WTC11 (cell line): ENCODE measurements at regions not wholly inside any gene's neighbourhood (a gene's known extent, or its start where the extent isn't known, plus 50 kb on each side); places are given as distances from the start of the nearest gene placed in this dataset.

Experiments used
- CTCF ChIP-seq: fragments of 200-600 bp; IDR thresholded peaks from 2 replicates; pipeline ENCODE4 v1.8.0; 2022; ENCODE audit warnings: antibody characterized with exemption
- USF2 ChIP-seq: sonication (generic); formaldehyde crosslinking; IDR thresholded peaks from 2 replicates; pipeline ENCODE4 v1.8.1; 2023; ENCODE audit warnings: mild to moderate bottlenecking, missing genetic modification reagents, moderate library complexity

DNA sequence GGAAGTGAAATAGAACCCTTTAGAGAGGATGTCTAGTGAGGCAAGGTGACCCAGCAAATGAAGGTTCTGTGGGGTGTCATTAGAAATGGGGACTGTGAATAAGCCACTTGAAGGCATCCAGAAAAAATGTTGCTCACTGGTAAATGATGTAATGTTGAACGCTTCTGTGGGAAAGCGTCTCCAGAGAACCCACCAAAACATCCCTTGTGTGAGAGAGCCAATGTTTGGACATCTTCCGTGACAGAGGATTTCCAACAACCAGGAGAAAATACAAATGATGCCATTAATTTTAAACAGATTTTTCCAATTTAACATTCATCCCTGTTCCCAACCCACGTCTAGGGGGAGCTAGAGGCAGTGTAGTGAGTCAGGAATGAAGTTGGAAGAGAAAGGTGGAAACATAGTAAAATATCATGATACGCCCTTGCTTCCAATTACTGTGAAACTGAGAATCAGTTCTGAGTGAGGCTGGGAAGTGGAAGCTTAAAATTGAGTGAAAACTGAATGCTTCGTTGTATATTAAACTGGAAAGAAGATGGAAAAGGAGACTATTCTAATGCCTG is 584.2 kb downstream of the CD109 start:
- TF ChIP-seq USF2 (CRISPR knock-in tag) (no peak), CTCF (no peak)
